K562 (cell line): ENCODE measurements at regions not wholly inside any gene's neighbourhood (a gene's known extent, or its start where the extent isn't known, plus 50 kb on each side); places are given as distances from the start of the nearest gene placed in this dataset.

Source experiments
- ATAC-seq: fragments of 200-7000 bp; cut with Tn5 transposase; 3 replicates; pipeline ENCODE4 v1.9.1; 2020; ENCODE audit warnings: moderate library complexity
- BruUV-seq: library from RNA; stranded (reverse); fragments of 400-500 nt; replicated peaks from 2 replicates; lab custom pipeline; 2021; lab: Mats Ljungman, UMichigan
- CTCF ChIA-PET: fragments of 300-600 bp; formaldehyde crosslinking; extraction: SDS; loops from one replicate; lab custom pipeline; 2021; ENCODE audit warnings: low intra/inter-chr PET ratio; lab: Yijun Ruan, JAX
- POLR2A ChIA-PET: fragments of 300-600, 350-650 bp; sonication (Branson Sonifier 250); formaldehyde crosslinking; extraction: SDS; loops from one replicate; lab custom pipeline; 2021; ENCODE audit warnings: antibody characterized with exemption, inconsistent platforms; lab: Yijun Ruan, JAX
- DNase-seq, 4 experiments: peaks; one replicate each; pipeline versions ENCODE4 v3.0.0 to v3.0.0-alpha.2; 2011 to 2018; ENCODE audit warnings: low spot score in 3 of 4, mixed read lengths in 3 of 4; ENCODE audit errors: extremely low read depth in 1 of 4
- FAIRE-seq: peaks from 2 replicates; lab custom pipeline; 2011; peaks lifted over from hg19 to GRCh38; lab: Jason Lieb, UNC
- H2AFZ ChIP-seq: 2 replicates; pipeline ENCODE4 v1.6.0; 2011; ENCODE audit warnings: low read depth, low read length, control low read depth, inconsistent platforms
- H3K27ac ChIP-seq: fragments of 200-600 bp; 3 replicates; pipeline ENCODE4 v1.8.0; 2011; ENCODE audit warnings: low read depth, mild to moderate bottlenecking, control low read depth, inconsistent platforms, low read length, moderate library complexity, mixed read lengths; ENCODE audit errors: extremely low read depth
- H3K27me3 ChIP-seq, 2 experiments: fragments of 300-600 bp in 1 of 2; 2 replicates in 1 of 2; 3 replicates in 1 of 2; pipeline versions ENCODE4 v1.6.0 to v1.8.0; 2011; ENCODE audit warnings: inconsistent platforms in 2 of 2, low read length in 2 of 2, mild to moderate bottlenecking in 1 of 2, mixed read lengths in 1 of 2, moderate library complexity in 1 of 2; ENCODE audit not compliant: control insufficient read depth in 2 of 2, insufficient read depth in 2 of 2
- H3K36me3 ChIP-seq: fragments of 300-600 bp; 3 replicates; pipeline ENCODE4 v1.8.0; 2011; ENCODE audit warnings: mild to moderate bottlenecking, low read length, inconsistent platforms; ENCODE audit not compliant: control insufficient read depth, insufficient read depth
- H3K4me1 ChIP-seq, 2 experiments: fragments of 200-600 bp in 1 of 2; replicated peaks in 1 of 2; 2 replicates in 1 of 2; 3 replicates in 1 of 2; pipeline versions ENCODE4 v1.5.1 to v1.8.0; 2011; ENCODE audit warnings: inconsistent platforms in 2 of 2, low read length in 2 of 2, mild to moderate bottlenecking in 1 of 2, mixed read lengths in 1 of 2, moderate library complexity in 1 of 2; ENCODE audit not compliant: control insufficient read depth in 2 of 2, insufficient read depth in 2 of 2
- H3K4me2 ChIP-seq: 2 replicates; pipeline ENCODE4 v1.6.1; 2011; ENCODE audit warnings: low read length, control low read depth, inconsistent platforms, mixed read lengths; ENCODE audit not compliant: insufficient read depth
- H3K4me3 ChIP-seq: fragments of 200-600 bp; sonication (generic), shearing (Covaris generic); 2 replicates; pipeline ENCODE4 v1.5.1; 2016; ENCODE audit warnings: control low read depth, inconsistent platforms
- H3K79me2 ChIP-seq: fragments of 200-600 bp; 3 replicates; pipeline ENCODE4 v1.8.0; 2011; ENCODE audit warnings: low read length, inconsistent platforms; ENCODE audit not compliant: control insufficient read depth, insufficient read depth
- H3K9ac ChIP-seq, 2 experiments: 2 replicates each; pipeline versions ENCODE4 v1.6.0 to v1.6.1; 2011; ENCODE audit warnings: low read depth in 2 of 2, low read length in 2 of 2, control low read depth in 1 of 2, inconsistent platforms in 1 of 2, mild to moderate bottlenecking in 1 of 2, mixed read lengths in 1 of 2; ENCODE audit not compliant: insufficient read depth in 1 of 2
- H3K9me1 ChIP-seq: one replicate; pipeline ENCODE4 v1.6.0; 2011; ENCODE audit warnings: inconsistent platforms, mild to moderate bottlenecking, low read length, moderate library complexity; ENCODE audit not compliant: control insufficient read depth, insufficient read depth
- H3K9me3 ChIP-seq: replicated peaks from 2 replicates; pipeline ENCODE4 v1.5.1; 2011; ENCODE audit warnings: low read depth, low read length, inconsistent platforms; ENCODE audit not compliant: control insufficient read depth, insufficient read depth
- H4K20me1 ChIP-seq: replicated peaks from 2 replicates; pipeline ENCODE4 v1.6.1; 2011; ENCODE audit warnings: low read length, inconsistent platforms, mixed read lengths; ENCODE audit not compliant: control insufficient read depth, insufficient read depth
- CLOCK ChIP-seq: fragments of 250-450 bp; sonication (Bioruptor Pico); IDR thresholded peaks from 2 replicates; pipeline ENCODE4 v1.4.0; 2020; ENCODE audit warnings: mild to moderate bottlenecking, moderate library complexity, borderline replicate concordance
- E2F6 ChIP-seq, 2 experiments: IDR thresholded peaks; 2 replicates each; pipeline ENCODE4 v1.6.1; 2011; ENCODE audit warnings: borderline replicate concordance in 1 of 2, control low read depth in 1 of 2, low read depth in 1 of 2, low read length in 1 of 2, mild to moderate bottlenecking in 1 of 2, mixed read lengths in 1 of 2, moderate library complexity in 1 of 2; ENCODE audit not compliant: insufficient read depth in 1 of 2, insufficient read length in 1 of 2, poor library complexity in 1 of 2, severe bottlenecking in 1 of 2; ENCODE audit errors: extremely low read depth in 1 of 2
- KLF6 ChIP-seq: fragments of 250-450 bp; sonication (Bioruptor Pico); IDR thresholded peaks from 2 replicates; pipeline ENCODE4 v1.4.0; 2020; ENCODE audit warnings: mild to moderate bottlenecking, moderate library complexity, borderline replicate concordance
- TCF7L2 ChIP-seq: fragments of 150-350 bp; IDR thresholded peaks from 2 replicates; pipeline ENCODE4 v1.6.1; 2016; ENCODE audit warnings: low read depth, mild to moderate bottlenecking, low read length, moderate library complexity
- TEAD4 ChIP-seq, 2 experiments: sonication (generic) in 1 of 2; formaldehyde crosslinking in 1 of 2; IDR thresholded peaks; 2 replicates each; pipeline versions ENCODE4 v1.6.1 to v1.8.0; 2012 to 2022; ENCODE audit warnings: borderline replicate concordance in 1 of 2, inconsistent platforms in 1 of 2, low read length in 1 of 2, mild to moderate bottlenecking in 1 of 2, missing genetic modification reagents in 1 of 2
- in situ Hi-C: fragments of 300-500 bp; cut with MboI; formaldehyde crosslinking; loops from 4 replicates; pipeline ENCODE4 v1.15.0; 2018; ENCODE audit warnings: inconsistent platforms, mixed read lengths
- intact Hi-C: fragments of 100-400 bp; cut with micrococcal nuclease; formaldehyde crosslinking; loops from 2 replicates; pipeline ENCODE4 v1.14.2; 2022

GRCh38 chr1:199116488-199116887 lies 477.6 kb downstream of the PTPRC start:
- H3K4me1 ChIP-seq = no peaks in the 10 kb centered on the region
- FAIRE-seq = no peak
- ChIA-PET CTCF (no interaction called here), POLR2A (no interaction called here)
- H3K9me1 ChIP-seq = no peaks in the 10 kb centered on the region
- no peak for TF ChIP-seq TEAD4 (IDR thresholded peaks at IDR 0.05; ENCODE audit: low read length)
- TF ChIP-seq TEAD4 (CRISPR knock-in tag; IDR thresholded peaks at IDR 0.05; ENCODE audit: borderline replicate concordance) = no peak
- H3K27me3 ChIP-seq = no peaks in the 10 kb centered on the region
- no peaks in the 10 kb centered on the region for H3K36me3 ChIP-seq
- intact Hi-C loops (no loop called here), in situ Hi-C loops (no loop called here)
- H3K4me3 ChIP-seq = no peak overlapping the region
- BruUV-seq = no TSS peak
- H2AFZ ChIP-seq = no peak overlapping the region
- no peak overlapping the region for H3K4me2 ChIP-seq
- no peak overlapping the region for H3K9ac ChIP-seq
- no peak for DNase-seq
- no peak overlapping the region for H3K27ac ChIP-seq
- no peaks in the 10 kb centered on the region for H3K79me2 ChIP-seq
- H3K9me3 ChIP-seq = no peaks in the 10 kb centered on the region; the same call in 1 of the 2 replicates
- H4K20me1 ChIP-seq = no peaks in the 10 kb centered on the region
- no peak for ATAC-seq

- no TSS peak for BruUV-seq
- no peaks in the 10 kb centered on the region for H3K4me1 ChIP-seq
- H3K4me2 ChIP-seq = no peak overlapping the region
- ChIA-PET POLR2A (no interaction called here), CTCF (no interaction called here)
- H4K20me1 ChIP-seq = no peaks in the 10 kb centered on the region
- in situ Hi-C loops (no loop called here), intact Hi-C loops (no loop called here)
- no peak overlapping the region for H3K9ac ChIP-seq
- H3K9me3 ChIP-seq = peaks cover 2% of the 10 kb centered on the region; the same call in 1 of the 2 replicates
- H3K27ac ChIP-seq = no peak overlapping the region
- no peaks in the 10 kb centered on the region for H3K9me1 ChIP-seq
- no peaks in the 10 kb centered on the region for H3K27me3 ChIP-seq
- no peak overlapping the region for H3K4me3 ChIP-seq
- no peaks in the 10 kb centered on the region for H3K36me3 ChIP-seq
- no peak for FAIRE-seq
- no peak for DNase-seq
- ATAC-seq = no peak
- H3K79me2 ChIP-seq = no peaks in the 10 kb centered on the region
- no peak overlapping the region for H2AFZ ChIP-seq
- no peak for TF ChIP-seq E2F6 (IDR thresholded peaks at IDR 0.05; ENCODE audit: borderline replicate concordance in 1 of 2, extremely low read depth in 1 of 2, insufficient read depth in 1 of 2, insufficient read length in 1 of 2, low read depth in 1 of 2, low read length in 1 of 2, poor library complexity in 1 of 2, severe bottlenecking in 1 of 2)
- no peak for TF ChIP-seq KLF6 (CRISPR knock-in tag)
- TF ChIP-seq TCF7L2 = no peak
- TF ChIP-seq CLOCK = no peak
Measured at GRCh38 chr1:199121047-199121446, 482.2 kb downstream of the PTPRC start.
